DMS153 treated with DMSO at 0.1 percent for 48 hours (cell line): ENCODE measurements at regions not wholly inside any gene's neighbourhood (a gene's known extent, or its start where the extent isn't known, plus 50 kb on each side); places are given as distances from the start of the nearest gene placed in this dataset.

Experiments
- DNase-seq: peaks from one replicate; lab custom pipeline; 2025; ENCODE audit not compliant: unreplicated experiment; lab: John Stamatoyannopoulos, UW

GRCh38 chr20:60906555-60906954 lies 345.5 kb upstream of the CDH4 start:
- no peak for DNase-seq

GRCh38 chr20:60913298-60913697 lies 338.8 kb upstream of the CDH4 start:
- DNase-seq, result no peak

GRCh38 chr20:60921022-60921622 lies 330.9 kb upstream of the CDH4 start:
- DNase-seq, result no peak

- no peak for DNase-seq
These were observed 325.2 kb upstream of the CDH4 start for GRCh38 chr20:60926831-60927230.

- DNase-seq, result no peak
These were observed 323.7 kb upstream of the CDH4 start for GRCh38 chr20:60928341-60928740.

- DNase-seq, result no peak
These were observed 321.9 kb upstream of the CDH4 start for GRCh38 chr20:60930023-60930790.

GRCh38 chr20:60931696-60932095 lies 320.4 kb upstream of the CDH4 start:
- DNase-seq, result no peak

GRCh38 chr20:60934724-60935123 lies 317.3 kb upstream of the CDH4 start:
- DNase-seq, result no peak

GRCh38 chr20:60935971-60936370 lies 316.1 kb upstream of the CDH4 start:
- DNase-seq, result no peak

- no peak for DNase-seq
These were observed 314.5 kb upstream of the CDH4 start for GRCh38 chr20:60937585-60937984.

GRCh38 chr20:60941379-60941778 lies 310.7 kb upstream of the CDH4 start:
- DNase-seq, result no peak

- DNase-seq, result no peak
These were observed 304.2 kb upstream of the CDH4 start for GRCh38 chr20:60947819-60948218.

GRCh38 chr20:60948224-60948623 lies 303.8 kb upstream of the CDH4 start:
- DNase-seq, result no peak

GRCh38 chr20:60950561-60950960 lies 301.5 kb upstream of the CDH4 start:
- no peak for DNase-seq

- DNase-seq, result no peak
These were observed 301.1 kb upstream of the CDH4 start for GRCh38 chr20:60950974-60951373.

GRCh38 chr20:60952861-60953260 lies 299.2 kb upstream of the CDH4 start:
- no peak for DNase-seq

GRCh38 chr20:60953321-60953720 lies 298.7 kb upstream of the CDH4 start:
- no peak for DNase-seq

GRCh38 chr20:60955706-60956105 lies 296.4 kb upstream of the CDH4 start:
- DNase-seq, result no peak

- no peak for DNase-seq
These were observed 295.9 kb upstream of the CDH4 start for GRCh38 chr20:60956194-60956593.

GRCh38 chr20:60957621-60958020 lies 294.4 kb upstream of the CDH4 start:
- no peak for DNase-seq

GRCh38 chr20:60959971-60960370 lies 292.1 kb upstream of the CDH4 start:
- no peak for DNase-seq

- DNase-seq, result no peak
These were observed 291.6 kb upstream of the CDH4 start for GRCh38 chr20:60960500-60960899.

GRCh38 chr20:60961551-60961950 lies 290.5 kb upstream of the CDH4 start:
- no peak for DNase-seq
